Endothelial cell of umbilical vein (primary cell): ENCODE measurements at regions not wholly inside any gene's neighbourhood (a gene's known extent, or its start where the extent isn't known, plus 50 kb on each side); places are given as distances from the start of the nearest gene placed in this dataset.

Source experiments
- BruUV-seq: library from RNA; stranded (reverse); fragments of 400-500 nt; replicated peaks from 2 replicates; lab custom pipeline; 2021; lab: Mats Ljungman, UMichigan
- CTCF ChIA-PET: fragments of 300-600, 350-600 bp; sonication (Branson Sonifier 250); formaldehyde crosslinking; loops from one replicate; lab custom pipeline; 2021; ENCODE audit warnings: antibody characterized with exemption, inconsistent platforms; lab: Charles Lee
- POLR2A ChIA-PET: fragments of 300-600, 350-600 bp; sonication (Branson Sonifier 250); formaldehyde crosslinking; loops from one replicate; lab custom pipeline; 2021; ENCODE audit warnings: antibody characterized with exemption, inconsistent platforms; lab: Charles Lee
- DNase-seq: peaks from one replicate; pipeline ENCODE4 v3.0.0-alpha.2; 2011; ENCODE audit warnings: low read depth, low spot score
- FAIRE-seq: peaks from 2 replicates; lab custom pipeline; 2011; peaks lifted over from hg19 to GRCh38; lab: Jason Lieb, UNC
- H2AFZ ChIP-seq: 2 replicates; pipeline ENCODE4 v1.6.0; 2012; ENCODE audit warnings: low read depth, low read length, control low read depth, inconsistent platforms
- H3K27ac ChIP-seq: 2 replicates; pipeline ENCODE4 v1.5.1; 2011; ENCODE audit warnings: low read depth, mild to moderate bottlenecking, control low read depth, low read length, moderate library complexity; ENCODE audit not compliant: insufficient read depth
- H3K27me3 ChIP-seq, 2 experiments: 2 replicates each; pipeline versions ENCODE4 v1.6.0 to v1.6.1; 2011; ENCODE audit warnings: low read length in 2 of 2, mixed read lengths in 1 of 2; ENCODE audit not compliant: control insufficient read depth in 2 of 2, insufficient read depth in 2 of 2
- H3K36me3 ChIP-seq, 2 experiments: 2 replicates in 1 of 2; 3 replicates in 1 of 2; pipeline ENCODE4 v1.5.1; 2011; ENCODE audit warnings: low read length in 2 of 2, mild to moderate bottlenecking in 1 of 2, moderate library complexity in 1 of 2; ENCODE audit not compliant: control insufficient read depth in 2 of 2, insufficient read depth in 2 of 2; ENCODE audit errors: extremely low read depth in 1 of 2
- H3K4me1 ChIP-seq: 3 replicates; pipeline ENCODE4 v1.5.1; 2011; ENCODE audit warnings: mild to moderate bottlenecking, low read length; ENCODE audit not compliant: control insufficient read depth, insufficient read depth; ENCODE audit errors: extremely low read depth
- H3K4me2 ChIP-seq: 2 replicates; pipeline ENCODE4 v1.6.1; 2011; ENCODE audit warnings: low read length, control low read depth, mixed read lengths; ENCODE audit not compliant: insufficient read depth
- H3K4me3 ChIP-seq, 3 experiments: fragments of 200-600 bp in 1 of 3; sonication (generic), shearing (Covaris generic) in 1 of 3; replicated peaks in 1 of 3; 2 replicates each; pipeline ENCODE4 v1.5.1; 2011 to 2016; ENCODE audit warnings: control low read depth in 3 of 3, low read length in 3 of 3, mild to moderate bottlenecking in 2 of 3, inconsistent platforms in 1 of 3, low read depth in 1 of 3, moderate library complexity in 1 of 3; ENCODE audit not compliant: insufficient read depth in 1 of 3
- H3K79me2 ChIP-seq: 2 replicates; pipeline ENCODE4 v1.6.0; 2012; ENCODE audit warnings: low read length, inconsistent platforms; ENCODE audit not compliant: control insufficient read depth, insufficient read depth
- H3K9ac ChIP-seq: replicated peaks from 2 replicates; pipeline ENCODE3; 2011; ENCODE audit warnings: low read length, control low read depth; ENCODE audit not compliant: insufficient read depth; ENCODE audit errors: extremely low read depth
- H3K9me1 ChIP-seq: replicated peaks from 3 replicates; pipeline ENCODE4 v1.6.0; 2011; ENCODE audit warnings: mild to moderate bottlenecking, low read length; ENCODE audit not compliant: control insufficient read depth, insufficient read depth; ENCODE audit errors: extremely low read depth
- H3K9me3 ChIP-seq: replicated peaks from 2 replicates; pipeline ENCODE4 v1.5.1; 2012; ENCODE audit warnings: low read length, inconsistent platforms; ENCODE audit not compliant: control insufficient read depth, insufficient read depth
- H4K20me1 ChIP-seq: replicated peaks from 2 replicates; pipeline ENCODE3; 2011; ENCODE audit warnings: mild to moderate bottlenecking, low read length; ENCODE audit not compliant: control insufficient read depth, insufficient read depth; ENCODE audit errors: extremely low read depth
- CTCF ChIP-seq, 2 donors: IDR thresholded peaks; 1 replicate in 1 of 2; 2 replicates in 1 of 2; pipeline ENCODE4 v1.5.1; 2011; ENCODE audit warnings: low read length in 2 of 2, mild to moderate bottlenecking in 2 of 2, moderate library complexity in 2 of 2, control low read depth in 1 of 2, inconsistent platforms in 1 of 2, low read depth in 1 of 2; ENCODE audit not compliant: insufficient read depth in 1 of 2; ENCODE audit errors: extremely low read depth in 1 of 2
- EZH2 ChIP-seq: IDR thresholded peaks from 2 replicates; pipeline ENCODE4 v1.6.1; 2012; ENCODE audit warnings: borderline replicate concordance, low read depth, mild to moderate bottlenecking, moderate library complexity, low read length, inconsistent platforms; ENCODE audit not compliant: severe bottlenecking
- FOS ChIP-seq: IDR thresholded peaks from 2 replicates; pipeline ENCODE4 v1.6.1; 2011; ENCODE audit warnings: mild to moderate bottlenecking, low read length, moderate library complexity, borderline replicate concordance; ENCODE audit not compliant: insufficient read depth
- GATA2 ChIP-seq: IDR thresholded peaks from 2 replicates; pipeline ENCODE4 v1.7.0; 2011; ENCODE audit warnings: low read depth, mild to moderate bottlenecking, moderate library complexity, mixed read lengths, low read length; ENCODE audit not compliant: insufficient read length, insufficient read depth
- JUN ChIP-seq: IDR thresholded peaks from 2 replicates; pipeline ENCODE4 v1.6.1; 2011; ENCODE audit warnings: borderline replicate concordance, low read depth; ENCODE audit not compliant: insufficient read length, insufficient read depth
- MYC ChIP-seq: IDR thresholded peaks from one replicate; pipeline ENCODE4 v1.6.1; 2011; ENCODE audit warnings: mild to moderate bottlenecking, low read depth, low read length
- POLR2A ChIP-seq: IDR thresholded peaks from 2 replicates; pipeline ENCODE4 v1.6.1; 2012; ENCODE audit warnings: low read depth, mild to moderate bottlenecking, control low read depth, low read length
- POLR2AphosphoS5 ChIP-seq: IDR thresholded peaks from 2 replicates; pipeline ENCODE4 v1.6.1; 2012; ENCODE audit warnings: low read depth, mild to moderate bottlenecking, control low read depth, low read length, moderate library complexity; ENCODE audit not compliant: insufficient read depth
- dilution Hi-C: fragments of 300-500 bp; cut with MboI; formaldehyde crosslinking; loops from one replicate; pipeline ENCODE4 v1.15.0; 2019; ENCODE audit warnings: low sequenced_read_pairs; ENCODE audit not compliant: extremely low pct_ligation_motif_present
- intact Hi-C: fragments of 100-400 bp; cut with micrococcal nuclease; formaldehyde crosslinking; loops from one replicate; pipeline ENCODE4 v1.10.0; 2022
- TF ChIP-seq, protein P1 (sequence below): IDR thresholded peaks from 2 replicates; pipeline ENCODE4 v1.6.1; 2011; ENCODE audit not compliant: insufficient read depth, insufficient read length

DNA sequence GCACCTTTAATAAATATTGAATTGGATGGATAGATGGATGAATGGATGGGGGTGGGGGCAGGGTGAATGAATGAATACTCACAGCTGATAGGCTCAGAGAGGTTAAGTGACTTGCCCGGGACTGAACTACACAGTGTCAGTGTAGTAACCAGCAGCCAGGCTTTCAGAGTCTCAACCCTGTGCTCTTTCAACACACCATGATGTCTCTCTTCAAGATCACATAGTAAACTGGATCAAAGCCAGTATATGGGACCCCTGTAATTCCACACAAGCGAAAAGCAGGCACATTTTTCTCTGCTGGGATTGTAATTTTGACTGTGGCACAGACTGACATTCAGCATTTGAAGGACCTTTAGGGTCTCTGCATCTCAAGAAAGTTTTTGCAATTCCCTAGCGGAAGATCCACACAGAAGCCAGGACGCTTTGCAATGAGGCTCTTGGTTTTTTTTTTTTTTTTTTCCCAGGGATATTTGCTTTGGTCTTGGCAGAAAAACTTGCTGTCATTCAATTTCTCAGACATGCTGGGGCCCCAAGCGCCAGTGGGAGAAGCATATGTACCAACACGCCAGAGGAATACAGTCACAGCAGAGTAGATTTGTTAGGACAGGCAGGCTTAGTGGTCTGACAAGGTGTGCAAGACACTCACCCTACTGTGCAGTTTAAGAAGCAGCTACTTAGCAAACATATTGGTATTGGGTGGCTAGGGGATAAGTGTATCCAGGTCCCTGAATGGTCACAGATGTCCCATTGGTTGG lies 213.1 kb upstream of the CAMK1G start:
- H3K27ac ChIP-seq = no peak overlapping the region
- no peak for FAIRE-seq

More for the DNA sequence above, 213.1 kb upstream of the CAMK1G start:
- no peak overlapping the region for H3K9ac ChIP-seq
- no peaks in the 10 kb centered on the region for H4K20me1 ChIP-seq
- CTCF ChIA-PET = no interaction called here
- H3K9me3 ChIP-seq = no peaks in the 10 kb centered on the region
- POLR2A ChIA-PET = no interaction called here
- intact Hi-C loops (no loop called here), dilution Hi-C loops (no loop called here)
- no peaks in the 10 kb centered on the region for H3K4me1 ChIP-seq
- H2AFZ ChIP-seq = no peak overlapping the region
- TF ChIP-seq GATA2 (no peak), MYC (no peak), EZH2 (no peak), POLR2AphosphoS5 (no peak), FOS (no peak), POLR2A (no peak), JUN (no peak), CTCF (IDR thresholded peaks at IDR 0.05; ENCODE audit: extremely low read depth in 1 of 2, insufficient read depth in 1 of 2, low read depth in 1 of 2, low read length in 2 of 2) (no peak)
- TF ChIP-seq, protein P1, sequence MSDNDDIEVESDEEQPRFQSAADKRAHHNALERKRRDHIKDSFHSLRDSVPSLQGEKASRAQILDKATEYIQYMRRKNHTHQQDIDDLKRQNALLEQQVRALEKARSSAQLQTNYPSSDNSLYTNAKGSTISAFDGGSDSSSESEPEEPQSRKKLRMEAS = no peak
- H3K27me3 ChIP-seq = no peaks in the 10 kb centered on the region
- no peak for DNase-seq
- BruUV-seq = no TSS peak
- H3K4me3 ChIP-seq = no peak overlapping the region
- no peaks in the 10 kb centered on the region for H3K36me3 ChIP-seq
- no peak overlapping the region for H3K4me2 ChIP-seq
- H3K9me1 ChIP-seq = no peaks in the 10 kb centered on the region
- H3K79me2 ChIP-seq = no peaks in the 10 kb centered on the region
